T-helper 2 cell treated with Interferon-gamma antibody and Interleukin-4, amounts not matched to agents 5 μg/mL and 100 μg/mL, for 36 hours (primary cell): ENCODE measurements at regions not wholly inside any gene's neighbourhood (a gene's known extent, or its start where the extent isn't known, plus 50 kb on each side); places are given as distances from the start of the nearest gene placed in this dataset.
"Not testable (repeated sequence)": the region's sequence is repeated elsewhere in the genome, so short reads cannot be mapped to it uniquely, and the experiment has no call there.

Source experiments
- DNase-seq: peaks from one replicate; pipeline ENCODE4 v3.0.0; 2021; ENCODE audit warnings: low spot score
- H3K27ac Mint-ChIP-seq: one replicate; pipeline ENCODE4 v1.8.0; 2021; ENCODE audit warnings: mild to moderate bottlenecking, mixed read lengths
- H3K27me3 Mint-ChIP-seq: one replicate; pipeline ENCODE4 v1.8.0; 2021; ENCODE audit warnings: low read depth, mixed read lengths
- H3K36me3 Mint-ChIP-seq: one replicate; pipeline ENCODE4 v1.8.0; 2021; ENCODE audit warnings: low read depth, mixed read lengths
- H3K4me1 Mint-ChIP-seq: one replicate; pipeline ENCODE4 v1.8.0; 2021; ENCODE audit warnings: low read depth, mixed read lengths
- H3K4me3 Mint-ChIP-seq: one replicate; pipeline ENCODE4 v1.8.0; 2022; ENCODE audit warnings: mild to moderate bottlenecking, moderate library complexity, mixed read lengths
- H3K9me3 Mint-ChIP-seq: one replicate; pipeline ENCODE4 v1.8.0; 2021; ENCODE audit warnings: mixed read lengths

- Mint-ChIP-seq H3K27ac (no peak overlapping the region), H3K27me3 (peaks cover 6% of the 10 kb centered on the region), H3K4me3 (no peak overlapping the region), H3K9me3 (peaks cover 4% of the 10 kb centered on the region), H3K4me1 (no peaks in the 10 kb centered on the region), H3K36me3 (no peaks in the 10 kb centered on the region)
- no peak for DNase-seq
Observed at GRCh38 chr2:39837856-39838453, 58.9 kb upstream of the THUMPD2 start.

GRCh38 chr2:39836638-39837037 is 57.6 kb upstream of the THUMPD2 start:
- Mint-ChIP-seq H3K4me3 (no peak overlapping the region), H3K9me3 (peaks cover 4% of the 10 kb centered on the region), H3K4me1 (no peaks in the 10 kb centered on the region), H3K27ac (no peak overlapping the region), H3K36me3 (no peaks in the 10 kb centered on the region), H3K27me3 (peaks cover 6% of the 10 kb centered on the region)
- no peak for DNase-seq

GRCh38 chr2:39834426-39834825 is 55.4 kb upstream of the THUMPD2 start:
- no peaks in the 10 kb centered on the region for H3K36me3 Mint-ChIP-seq
- peaks cover 4% of the 10 kb centered on the region for H3K9me3 Mint-ChIP-seq
- peaks cover 10% of the 10 kb centered on the region for H3K27me3 Mint-ChIP-seq
- H3K4me3 Mint-ChIP-seq: no peak overlapping the region
- no peak overlapping the region for H3K27ac Mint-ChIP-seq
- DNase-seq: no peak
- H3K4me1 Mint-ChIP-seq: no peaks in the 10 kb centered on the region

GRCh38 chr2:39830610-39831009 is 51.6 kb upstream of the THUMPD2 start:
- DNase-seq, H3K27ac Mint-ChIP-seq, H3K4me3 Mint-ChIP-seq, H3K9me3 Mint-ChIP-seq, H3K36me3 Mint-ChIP-seq, H3K4me1 Mint-ChIP-seq: not testable (repeated sequence)
- peaks cover 14% of the 10 kb centered on the region for H3K27me3 Mint-ChIP-seq
